NCI-H1048 (cell line): ENCODE measurements at regions not wholly inside any gene's neighbourhood (a gene's known extent, or its start where the extent isn't known, plus 50 kb on each side); places are given as distances from the start of the nearest gene placed in this dataset.
"Not testable (repeated sequence)": the region's sequence is repeated elsewhere in the genome, so short reads cannot be mapped to it uniquely, and the experiment has no call there.

Experiments
- DNase-seq: peaks from one replicate; lab custom pipeline; 2025; lab: John Stamatoyannopoulos, UW

GRCh38 chrX:25442499-25442898, 426.7 kb upstream of the ARX start:
- no peak for DNase-seq

- no peak for DNase-seq
These were observed 417.5 kb upstream of the ARX start for GRCh38 chrX:25433307-25433706.

- DNase-seq, result no peak
These were observed 416.6 kb upstream of the ARX start for GRCh38 chrX:25432396-25432795.

- DNase-seq, result no peak
These were observed 412.2 kb upstream of the ARX start for GRCh38 chrX:25427873-25428555.

GRCh38 chrX:25404163-25404562, 388.4 kb upstream of the ARX start:
- DNase-seq, result not testable (repeated sequence)

- DNase-seq, result no peak
These were observed 373.5 kb upstream of the ARX start for GRCh38 chrX:25389266-25389665.

GRCh38 chrX:25383196-25383595, 367.4 kb upstream of the ARX start:
- no peak for DNase-seq

- DNase-seq, result no peak
These were observed 340.7 kb upstream of the ARX start for GRCh38 chrX:25356456-25356855.

- DNase-seq, result no peak
These were observed 328.6 kb upstream of the ARX start for GRCh38 chrX:25344161-25344936.

- DNase-seq, result no peak
These were observed 327.3 kb upstream of the ARX start for GRCh38 chrX:25343060-25343459.

- DNase-seq, result no peak
These were observed 322.1 kb upstream of the ARX start for GRCh38 chrX:25337841-25338240.

- DNase-seq, result no peak
These were observed 285.2 kb upstream of the ARX start for GRCh38 chrX:25300994-25301393.

GRCh38 chrX:25296850-25297249, 281.1 kb upstream of the ARX start:
- no peak for DNase-seq

- DNase-seq, result no peak
These were observed 279.7 kb upstream of the ARX start for GRCh38 chrX:25295466-25295865.

- no peak for DNase-seq
These were observed 274.4 kb upstream of the ARX start for GRCh38 chrX:25290132-25290531.

- DNase-seq, result no peak
These were observed 272.9 kb upstream of the ARX start for GRCh38 chrX:25288676-25289075.

GRCh38 chrX:25287521-25287920, 271.8 kb upstream of the ARX start:
- no peak for DNase-seq

- no peak for DNase-seq
These were observed 269.8 kb upstream of the ARX start for GRCh38 chrX:25285598-25285997.

GRCh38 chrX:25279510-25279909, 263.7 kb upstream of the ARX start:
- DNase-seq, result no peak

- DNase-seq, result no peak
These were observed 262.6 kb upstream of the ARX start for GRCh38 chrX:25278341-25278740.

GRCh38 chrX:25277574-25277973, 261.8 kb upstream of the ARX start:
- DNase-seq, result no peak

GRCh38 chrX:25275159-25275558, 259.4 kb upstream of the ARX start:
- no peak for DNase-seq

GRCh38 chrX:25241461-25241860, 225.7 kb upstream of the ARX start:
- DNase-seq, result no peak

- no peak for DNase-seq
These were observed 210.4 kb upstream of the ARX start for GRCh38 chrX:25226151-25226550.
